GM21825 (cell line): ENCODE measurements at regions not wholly inside any gene's neighbourhood (a gene's known extent, or its start where the extent isn't known, plus 50 kb on each side); places are given as distances from the start of the nearest gene placed in this dataset.

Experiments
- ATAC-seq: cut with Tn5 transposase; IDR thresholded peaks from one replicate; pipeline ENCODE4 v1.9.1; 2021; ENCODE audit warnings: mild to moderate bottlenecking, moderate library complexity; ENCODE audit not compliant: unreplicated experiment

GRCh38 chr1:168865850-168866620 is 137.0 kb upstream of the DPT start:
- no peak for ATAC-seq

GRCh38 chr1:168867941-168868634 is 139.1 kb upstream of the DPT start:
- ATAC-seq = no peak

- ATAC-seq = no peak
Measured at GRCh38 chr1:168871531-168871930, 142.5 kb upstream of the DPT start.

- ATAC-seq = no peak
Measured at GRCh38 chr1:168875831-168876230, 146.8 kb upstream of the DPT start.

- no peak for ATAC-seq
Measured at GRCh38 chr1:168876830-168877229, 147.8 kb upstream of the DPT start.

GRCh38 chr1:168879896-168880734 is 151.1 kb upstream of the DPT start:
- no peak for ATAC-seq

GRCh38 chr1:168881656-168882260 is 152.8 kb upstream of the DPT start:
- no peak for ATAC-seq

GRCh38 chr1:168887381-168887780 is 158.4 kb upstream of the DPT start:
- no peak for ATAC-seq

GRCh38 chr1:168888418-168888817 is 159.4 kb upstream of the DPT start:
- no peak for ATAC-seq

GRCh38 chr1:168892931-168893330 is 163.9 kb upstream of the DPT start:
- no peak for ATAC-seq

GRCh38 chr1:168893359-168893801 is 164.4 kb upstream of the DPT start:
- no peak for ATAC-seq

GRCh38 chr1:168894397-168894903 is 165.4 kb upstream of the DPT start:
- no peak for ATAC-seq

GRCh38 chr1:168897249-168897648 is 168.2 kb upstream of the DPT start:
- ATAC-seq = no peak

GRCh38 chr1:168903237-168903830 is 174.3 kb upstream of the DPT start:
- ATAC-seq = no peak

- ATAC-seq = no peak
Measured at GRCh38 chr1:168905633-168906032, 176.6 kb upstream of the DPT start.

GRCh38 chr1:168906367-168906766 is 177.4 kb upstream of the DPT start:
- ATAC-seq = no peak

- no peak for ATAC-seq
Measured at GRCh38 chr1:168907053-168907452, 178.0 kb upstream of the DPT start.

- ATAC-seq = no peak
Measured at GRCh38 chr1:168907786-168908348, 178.9 kb upstream of the DPT start.

- ATAC-seq = no peak
Measured at GRCh38 chr1:168910403-168910802, 181.4 kb upstream of the DPT start.

- ATAC-seq = no peak
Measured at GRCh38 chr1:168911370-168911769, 182.4 kb upstream of the DPT start.
